Right cardiac atrium (tissue), 5 donors: ENCODE measurements at regions not wholly inside any gene's neighbourhood (a gene's known extent, or its start where the extent isn't known, plus 50 kb on each side); places are given as distances from the start of the nearest gene placed in this dataset.
A peak's percentile ranks its signal among the peaks of the same experiment; 100 is the strongest.

Source experiments
- ATAC-seq, 2 donors: fragments of 200-7000 bp; cut with Tn5 transposase; one replicate each; pipeline versions ENCODE4 v1.8.0 to v1.9.1; 2020; ENCODE audit warnings: moderate library complexity in 2 of 2, mild to moderate bottlenecking in 1 of 2
- DNase-seq, 3 donors: peaks; one replicate each; pipeline ENCODE4 v3.0.0-alpha.2; 2020
- H3K27ac ChIP-seq: one replicate; pipeline ENCODE4 v1.5.1; 2013; ENCODE audit warnings: mild to moderate bottlenecking, low read length, control low read depth, moderate library complexity
- H3K27me3 ChIP-seq: one replicate; pipeline ENCODE4 v1.6.1; 2013; ENCODE audit not compliant: control insufficient read depth, insufficient read depth
- H3K4me1 ChIP-seq: one replicate; pipeline ENCODE4 v1.6.1; 2013; ENCODE audit warnings: low read length; ENCODE audit not compliant: control insufficient read depth, insufficient read depth
- H3K4me3 ChIP-seq: one replicate; pipeline ENCODE4 v1.5.1; 2013; ENCODE audit warnings: low read length, control low read depth
- H3K9me3 ChIP-seq: one replicate; pipeline ENCODE4 v1.6.1; 2013; ENCODE audit warnings: low read length; ENCODE audit not compliant: control insufficient read depth
- WGBS: extraction: QIAGEN DNeasy Blood & Tissue Kit; methylation state at CpG from one replicate; pipeline ENCODE4 v1.1.7; 2013; 5-methylcytosine and 5-hydroxymethylcytosine counted together
- intact Hi-C, 4 donors: fragments of 100-400 bp; cut with DNase I; formaldehyde crosslinking; loops; one replicate each; pipeline versions ENCODE4 v1.11.0 to v1.14.0; 2022 to 2023
- donor health status: healthy with polysubstance abuse.
- donor health status: DM: no; HTN: yes; CAD: no.
- donor health status: DM: no; HTN: no; CAD: no.
- donor health status: DM: no; HTN: yes; CAD: no; lungs with severe emphysema.
- donor health status: DM: yes; HTN: yes; CAD: no.

- Histone ChIP-seq H3K4me3 (no peak overlapping the region), H3K27me3 (no peaks in the 10 kb centered on the region), H3K9me3 (peaks cover 3% of the 10 kb centered on the region), H3K27ac (no peak overlapping the region), H3K4me1 (no peaks in the 10 kb centered on the region)
- intact Hi-C loops = no loop called here
- 92% methylated on average over 9 of the region's 9 CpGs for WGBS
- ATAC-seq = no peak
- peak in 1 of 3 donors; percentile 18 for DNase-seq
Measured at GRCh38 chr9:28839778-28840430, 1266.6 kb upstream of the C9orf72 start.

GRCh38 chr9:28841775-28842174, 1268.5 kb upstream of the C9orf72 start:
- Histone ChIP-seq H3K9me3 (peaks cover 3% of the 10 kb centered on the region), H3K27ac (no peak overlapping the region), H3K4me1 (no peaks in the 10 kb centered on the region), H3K27me3 (no peaks in the 10 kb centered on the region), H3K4me3 (no peak overlapping the region)
- DNase-seq = no peak
- intact Hi-C loops = no loop called here
- no peak for ATAC-seq
- WGBS = 64% methylated on average over 2 of the region's 2 CpGs

- ATAC-seq (no peak), DNase-seq (no peak)
- Histone ChIP-seq H3K4me3 (no peak overlapping the region), H3K9me3 (no peaks in the 10 kb centered on the region), H3K27ac (no peak overlapping the region), H3K27me3 (no peaks in the 10 kb centered on the region), H3K4me1 (no peaks in the 10 kb centered on the region)
- intact Hi-C loops = no loop called here
- 81% methylated on average over 1 of the region's 1 CpG for whole genome bisulfite sequencing
Measured at GRCh38 chr9:28847331-28847730, 1274.0 kb upstream of the C9orf72 start.

GRCh38 chr9:28848671-28849070, 1275.4 kb upstream of the C9orf72 start:
- Histone ChIP-seq H3K4me1 (no peaks in the 10 kb centered on the region), H3K9me3 (no peaks in the 10 kb centered on the region), H3K4me3 (no peak overlapping the region), H3K27me3 (no peaks in the 10 kb centered on the region), H3K27ac (no peak overlapping the region)
- intact Hi-C loops = no loop called here
- ATAC-seq (no peak), DNase-seq (no peak)
- 62% methylated on average over 2 of the region's 2 CpGs for WGBS

- WGBS = 36% methylated on average over 4 of the region's 4 CpGs
- Histone ChIP-seq H3K9me3 (no peaks in the 10 kb centered on the region), H3K4me3 (no peak overlapping the region), H3K27ac (no peak overlapping the region), H3K4me1 (no peaks in the 10 kb centered on the region), H3K27me3 (no peaks in the 10 kb centered on the region)
- DNase-seq = no peak
- intact Hi-C loops = no loop called here
- ATAC-seq = no peak
Measured at GRCh38 chr9:28853477-28853876, 1280.2 kb upstream of the C9orf72 start.

GRCh38 chr9:28866951-28867350, 1293.7 kb upstream of the C9orf72 start:
- ATAC-seq (no peak), DNase-seq (no peak)
- Histone ChIP-seq H3K9me3 (no peaks in the 10 kb centered on the region), H3K27me3 (no peaks in the 10 kb centered on the region), H3K4me1 (no peaks in the 10 kb centered on the region), H3K4me3 (no peak overlapping the region), H3K27ac (no peak overlapping the region)
- intact Hi-C loops = no loop called here

GRCh38 chr9:28868228-28868990, 1295.1 kb upstream of the C9orf72 start:
- no peaks in the 10 kb centered on the region for H3K9me3 ChIP-seq
- no peaks in the 10 kb centered on the region for H3K4me1 ChIP-seq
- H3K27ac ChIP-seq = no peak overlapping the region
- WGBS = 82% methylated on average over 2 of the region's 2 CpGs
- no peaks in the 10 kb centered on the region for H3K27me3 ChIP-seq
- ATAC-seq (no peak), DNase-seq (no peak)
- no peak overlapping the region for H3K4me3 ChIP-seq
- intact Hi-C loops = no loop called here

- ATAC-seq = no peak
- intact Hi-C loops = no loop called here
- no peaks in the 10 kb centered on the region for H3K27me3 ChIP-seq
- H3K4me3 ChIP-seq = no peak overlapping the region
- no peaks in the 10 kb centered on the region for H3K9me3 ChIP-seq
- 11% methylated on average over 1 of the region's 1 CpG for WGBS
- no peaks in the 10 kb centered on the region for H3K4me1 ChIP-seq
- no peak overlapping the region for H3K27ac ChIP-seq
- no peak for DNase-seq
Measured at GRCh38 chr9:28882529-28882928, 1309.2 kb upstream of the C9orf72 start.

- H3K4me1 ChIP-seq = no peaks in the 10 kb centered on the region
- intact Hi-C loops = no loop called here
- WGBS = 38% methylated on average over 5 of the region's 5 CpGs
- no peak overlapping the region for H3K4me3 ChIP-seq
- no peaks in the 10 kb centered on the region for H3K9me3 ChIP-seq
- no peaks in the 10 kb centered on the region for H3K27me3 ChIP-seq
- no peak overlapping the region for H3K27ac ChIP-seq
- ATAC-seq = no peak
- DNase-seq = no peak
Measured at GRCh38 chr9:28883234-28883633, 1310.0 kb upstream of the C9orf72 start.

- H3K4me1 ChIP-seq = no peaks in the 10 kb centered on the region
Measured at GRCh38 chr9:28887188-28887884, 1314.1 kb upstream of the C9orf72 start.

GRCh38 chr9:28888806-28889205, 1315.5 kb upstream of the C9orf72 start:
- no peaks in the 10 kb centered on the region for H3K27me3 ChIP-seq
- WGBS = 57% methylated on average over 1 of the region's 1 CpG
- no peaks in the 10 kb centered on the region for H3K9me3 ChIP-seq
- no peak for ATAC-seq
- DNase-seq = no peak
- H3K4me1 ChIP-seq = no peaks in the 10 kb centered on the region
- H3K27ac ChIP-seq = no peak overlapping the region
- intact Hi-C loops = no loop called here
- H3K4me3 ChIP-seq = no peak overlapping the region

More at GRCh38 chr9:28887188-28887884, 1314.1 kb upstream of the C9orf72 start:
- intact Hi-C loops = no loop called here
- no peak overlapping the region for H3K27ac ChIP-seq
- H3K4me3 ChIP-seq = no peak overlapping the region
- ATAC-seq (no peak), DNase-seq (no peak)
- H3K9me3 ChIP-seq = no peaks in the 10 kb centered on the region
- no peaks in the 10 kb centered on the region for H3K27me3 ChIP-seq
- WGBS = 82% methylated on average over 2 of the region's 2 CpGs
